Fibroblast of mammary gland (primary cell): ENCODE measurements at regions not wholly inside any gene's neighbourhood (a gene's known extent, or its start where the extent isn't known, plus 50 kb on each side); places are given as distances from the start of the nearest gene placed in this dataset.

Source experiments
- DNase-seq: peaks from one replicate; pipeline ENCODE4 v3.0.0-alpha.2; 2010; ENCODE audit warnings: low read depth
- H3K4me3 ChIP-seq: 2 replicates; pipeline ENCODE4 v1.5.1; 2011; ENCODE audit warnings: low read depth, mild to moderate bottlenecking, low read length, moderate library complexity; ENCODE audit not compliant: control insufficient read depth
- TF ChIP-seq, protein P1 (sequence below): conservative IDR thresholded peaks from 2 replicates; pipeline ENCODE4 v1.5.1; 2011; ENCODE audit warnings: low read depth, low read length, inconsistent platforms; ENCODE audit not compliant: control insufficient read depth, insufficient read depth

DNA sequence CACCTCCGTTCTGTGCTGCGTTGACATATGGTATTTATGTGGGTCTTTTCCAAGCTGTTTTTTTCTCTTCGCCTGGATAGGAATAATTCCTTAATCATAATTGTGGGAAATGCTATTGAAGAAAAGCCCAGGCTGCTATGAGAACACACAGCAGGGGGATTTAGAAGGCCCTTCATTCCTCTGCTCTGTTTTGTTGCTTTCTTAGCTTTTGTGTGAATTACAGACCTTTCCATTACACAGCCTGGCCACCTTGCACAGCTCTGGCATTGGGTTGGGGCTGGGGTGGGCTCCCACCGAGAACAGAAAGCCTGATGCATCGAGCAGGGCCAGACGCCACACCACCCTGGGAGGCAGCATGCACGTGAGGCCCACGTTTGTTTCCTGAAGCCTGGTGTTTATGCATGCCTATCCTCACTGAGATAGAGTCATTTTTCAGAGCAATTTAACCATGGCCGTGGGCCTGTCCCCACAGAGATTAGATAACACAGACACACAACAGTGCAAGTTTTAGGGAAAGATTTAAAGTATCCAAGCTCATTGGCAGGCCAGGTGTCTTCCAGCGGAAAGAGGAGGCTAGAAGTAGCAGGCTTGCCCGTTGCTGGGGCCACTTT, 287.6 kb upstream of the PWP1 start:
- DNase-seq: no peak
- TF ChIP-seq, protein P1, sequence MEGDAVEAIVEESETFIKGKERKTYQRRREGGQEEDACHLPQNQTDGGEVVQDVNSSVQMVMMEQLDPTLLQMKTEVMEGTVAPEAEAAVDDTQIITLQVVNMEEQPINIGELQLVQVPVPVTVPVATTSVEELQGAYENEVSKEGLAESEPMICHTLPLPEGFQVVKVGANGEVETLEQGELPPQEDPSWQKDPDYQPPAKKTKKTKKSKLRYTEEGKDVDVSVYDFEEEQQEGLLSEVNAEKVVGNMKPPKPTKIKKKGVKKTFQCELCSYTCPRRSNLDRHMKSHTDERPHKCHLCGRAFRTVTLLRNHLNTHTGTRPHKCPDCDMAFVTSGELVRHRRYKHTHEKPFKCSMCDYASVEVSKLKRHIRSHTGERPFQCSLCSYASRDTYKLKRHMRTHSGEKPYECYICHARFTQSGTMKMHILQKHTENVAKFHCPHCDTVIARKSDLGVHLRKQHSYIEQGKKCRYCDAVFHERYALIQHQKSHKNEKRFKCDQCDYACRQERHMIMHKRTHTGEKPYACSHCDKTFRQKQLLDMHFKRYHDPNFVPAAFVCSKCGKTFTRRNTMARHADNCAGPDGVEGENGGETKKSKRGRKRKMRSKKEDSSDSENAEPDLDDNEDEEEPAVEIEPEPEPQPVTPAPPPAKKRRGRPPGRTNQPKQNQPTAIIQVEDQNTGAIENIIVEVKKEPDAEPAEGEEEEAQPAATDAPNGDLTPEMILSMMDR: no peak
- H3K4me3 ChIP-seq: no peak overlapping the region

DNA sequence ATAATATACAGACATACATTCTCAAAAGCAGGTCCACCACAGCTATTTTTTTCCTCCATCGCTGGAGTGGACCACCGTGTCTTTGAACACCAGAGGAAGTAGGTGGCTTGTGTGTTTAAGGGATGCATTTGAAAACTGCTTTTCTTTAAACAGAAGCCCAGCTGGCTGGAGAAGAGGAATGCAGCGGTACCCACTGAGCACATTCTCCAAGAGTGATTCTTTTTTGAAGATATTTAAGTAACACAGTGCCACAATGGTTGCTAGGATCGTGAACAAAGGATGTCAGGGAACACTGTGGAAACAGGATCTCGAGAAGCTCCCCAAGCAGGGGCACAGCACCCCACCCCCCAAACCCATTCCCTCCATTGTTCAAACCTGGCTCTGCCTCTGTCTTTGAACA, 286.6 kb upstream of the PWP1 start:
- TF ChIP-seq, protein P1: no peak
- H3K4me3 ChIP-seq: no peak overlapping the region
- no peak for DNase-seq

DNA sequence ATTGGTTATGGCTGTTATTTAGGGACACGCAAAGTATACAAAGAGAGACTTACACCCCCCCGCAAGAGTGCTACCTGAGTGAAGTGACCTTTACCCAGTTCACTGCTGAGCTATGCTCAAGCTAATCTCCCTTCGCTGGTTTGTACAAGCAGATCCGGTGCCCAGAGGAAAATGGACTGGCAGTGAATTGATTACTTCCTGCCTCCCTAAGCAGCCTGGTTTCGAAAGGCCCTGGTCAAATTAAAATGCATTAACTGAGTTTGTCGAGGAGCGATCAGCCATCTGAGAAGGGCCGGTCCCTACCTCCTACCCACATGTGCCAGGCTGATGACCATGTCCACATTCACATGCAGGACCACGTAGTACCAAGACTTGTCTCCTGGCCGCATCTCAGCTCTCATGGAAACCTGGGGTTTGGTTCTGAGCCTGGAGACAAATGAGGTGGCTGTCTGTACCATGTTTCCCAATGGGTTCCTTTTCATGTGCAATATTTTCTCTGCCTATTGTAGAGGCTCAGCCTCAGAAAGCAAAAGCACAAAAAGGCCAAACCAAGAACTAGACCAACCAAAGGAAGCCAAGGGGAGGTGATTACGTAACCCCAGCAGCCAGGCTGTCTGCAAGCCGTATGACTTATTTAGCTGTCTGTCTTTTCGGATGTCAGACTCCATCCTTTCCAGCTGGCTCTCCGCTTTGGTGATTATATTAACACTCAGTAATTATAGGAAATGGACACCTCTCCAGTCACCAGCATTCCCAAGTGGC, 284.7 kb upstream of the PWP1 start:
- H3K4me3 ChIP-seq: no peak overlapping the region
- peak; percentile 43 for DNase-seq
- TF ChIP-seq, protein P1: no peak

- DNase-seq: peak; percentile 61
- no peak overlapping the region for H3K4me3 ChIP-seq
- TF ChIP-seq, protein P1: peak; percentile 64
These were observed 283.3 kb upstream of the PWP1 start for GRCh38 chr12:107402041-107403022.

DNA sequence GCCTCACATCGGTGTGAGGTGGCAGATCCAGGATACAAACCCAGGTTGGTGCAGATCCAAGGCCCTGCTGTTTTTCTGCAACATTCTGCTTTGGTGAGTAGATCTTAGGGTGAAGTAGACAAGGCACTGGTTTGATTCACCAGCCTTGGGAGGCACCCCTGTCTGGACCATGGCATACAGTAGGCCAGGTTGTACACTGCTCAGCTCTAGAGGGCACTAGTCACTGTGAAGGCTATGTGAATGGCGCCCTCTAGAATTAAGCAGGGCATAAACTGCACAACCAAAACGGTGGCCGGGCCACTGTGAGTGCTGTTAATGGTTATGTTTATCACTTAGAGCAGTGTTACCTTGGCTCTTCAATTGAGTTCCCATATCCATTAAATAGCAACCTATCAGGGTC, 280.6 kb upstream of the PWP1 start:
- TF ChIP-seq, protein P1: peak; percentile 35
- DNase-seq: peak; percentile 29
- H3K4me3 ChIP-seq: no peak overlapping the region

- no peak for DNase-seq
- H3K4me3 ChIP-seq: no peak overlapping the region
- TF ChIP-seq, protein P1: no peak
These were observed 280.2 kb upstream of the PWP1 start for GRCh38 chr12:107405436-107405835.
